LNCaP clone FGC (cell line): ENCODE measurements at regions not wholly inside any gene's neighbourhood (a gene's known extent, or its start where the extent isn't known, plus 50 kb on each side); places are given as distances from the start of the nearest gene placed in this dataset.

Experiments used
- DNase-seq: peaks from one replicate; pipeline ENCODE4 v3.0.0-alpha.2; 2011; ENCODE audit warnings: low read depth
- H3K4me3 ChIP-seq: 2 replicates; pipeline ENCODE4 v1.5.1; 2011; ENCODE audit warnings: mild to moderate bottlenecking, low read depth, low read length, control low read depth
- CTCF ChIP-seq: IDR thresholded peaks from 2 replicates; pipeline ENCODE4 v1.5.1; 2012; ENCODE audit warnings: mild to moderate bottlenecking; ENCODE audit not compliant: control insufficient read depth, insufficient read depth; ENCODE audit errors: extremely low read depth

- H3K4me3 ChIP-seq: no peak overlapping the region
- DNase-seq: no peak
- TF ChIP-seq CTCF: no peak
Observed at GRCh38 chr4:123896446-123897071, 500.0 kb downstream of the SPRY1 start.

GRCh38 chr4:123898946-123899666 lies 502.5 kb downstream of the SPRY1 start:
- DNase-seq: no peak
- TF ChIP-seq CTCF: no peak
- H3K4me3 ChIP-seq: no peak overlapping the region

- no peak overlapping the region for H3K4me3 ChIP-seq
- no peak for DNase-seq
- TF ChIP-seq CTCF: no peak
Observed at GRCh38 chr4:123904882-123905281, 508.3 kb downstream of the SPRY1 start.

GRCh38 chr4:123913598-123913997 lies 517.0 kb downstream of the SPRY1 start:
- H3K4me3 ChIP-seq: no peak overlapping the region
- no peak for DNase-seq
- no peak for TF ChIP-seq CTCF

GRCh38 chr4:123916821-123917220 lies 520.2 kb downstream of the SPRY1 start:
- no peak for TF ChIP-seq CTCF

GRCh38 chr4:123919576-123920098 lies 523.0 kb downstream of the SPRY1 start:
- H3K4me3 ChIP-seq: no peak overlapping the region
- DNase-seq: no peak
- TF ChIP-seq CTCF: no peak

More at GRCh38 chr4:123916821-123917220, 520.2 kb downstream of the SPRY1 start:
- DNase-seq: no peak
- H3K4me3 ChIP-seq: no peak overlapping the region

- TF ChIP-seq CTCF: no peak
- no peak for DNase-seq
- no peak overlapping the region for H3K4me3 ChIP-seq
Observed at GRCh38 chr4:123921339-123921738, 524.7 kb downstream of the SPRY1 start.
